SU-DHL-6 (cell line): ENCODE measurements at regions not wholly inside any gene's neighbourhood (a gene's known extent, or its start where the extent isn't known, plus 50 kb on each side); places are given as distances from the start of the nearest gene placed in this dataset.

Experiments
- CTCF ChIP-seq: fragments of 200-600 bp; sonication (generic); IDR thresholded peaks from one replicate; pipeline ENCODE4 v1.5.1; 2017; ENCODE audit warnings: antibody characterized with exemption, mild to moderate bottlenecking, low read length, moderate library complexity; ENCODE audit not compliant: insufficient read depth, poor library complexity, severe bottlenecking
- EZH2phosphoT487 ChIP-seq: fragments of 200-600 bp; sonication (generic), shearing (Covaris generic); conservative IDR thresholded peaks from 2 replicates; pipeline ENCODE4 v1.6.1; 2018; ENCODE audit warnings: mild to moderate bottlenecking, antibody characterized with exemption, low read length, moderate library complexity, mixed read lengths

DNA sequence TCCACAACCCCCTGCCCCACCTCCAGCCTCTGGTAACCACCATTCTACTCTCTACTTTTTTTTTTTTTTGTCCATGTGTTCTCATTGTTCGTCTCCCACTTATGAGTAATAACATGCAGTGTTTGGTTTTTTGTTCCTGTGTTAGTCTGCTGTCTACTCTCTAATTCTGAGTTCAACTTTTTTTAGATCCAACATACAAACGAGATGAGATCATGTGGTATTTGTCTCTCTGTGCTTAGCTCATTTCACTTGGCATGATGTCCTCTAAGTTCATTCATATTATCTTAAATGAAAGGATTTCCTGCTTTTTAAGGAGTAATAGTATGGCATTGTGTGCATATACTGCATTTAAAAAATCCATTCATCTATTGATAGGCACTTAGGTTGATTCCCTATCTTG lies 130.9 kb downstream of the NMUR2 start:
- no peak for TF ChIP-seq CTCF
- no peak for TF ChIP-seq EZH2phosphoT487
